ENCODE measurements at regions not wholly inside any gene's neighbourhood (a gene's known extent, or its start where the extent isn't known, plus 50 kb on each side); places are given as distances from the start of the nearest gene placed in this dataset.

DNA sequence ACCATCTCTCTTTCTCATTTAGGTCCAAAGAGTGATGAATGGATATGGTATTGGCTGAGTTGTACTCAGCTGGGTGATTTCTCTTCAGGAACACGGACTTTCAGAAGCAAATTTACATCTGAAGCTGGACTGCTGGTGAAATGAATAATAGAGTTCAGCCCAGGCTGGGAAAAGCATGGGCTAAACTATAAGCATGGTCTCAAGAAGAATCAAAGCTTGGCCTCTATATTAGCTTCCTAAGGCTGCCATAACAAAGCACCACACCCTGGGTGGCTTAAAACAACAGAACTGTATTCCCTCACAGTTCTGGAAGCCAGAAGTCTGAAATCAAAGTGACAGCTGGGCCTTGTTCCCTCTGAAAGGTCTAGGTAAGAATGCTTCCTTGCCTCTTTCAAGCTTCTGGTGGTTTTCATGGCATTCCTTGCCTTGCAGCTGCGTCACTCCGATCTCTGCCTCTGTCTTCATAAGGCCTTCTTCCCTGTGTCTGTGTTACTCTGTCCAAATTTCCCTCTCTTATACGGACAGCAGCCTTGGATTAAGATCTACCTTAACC is 89.8 kb upstream of the CES5A start:
- TF ChIP-seq NFIC (IDR thresholded peaks at IDR 0.05), result no peak
- TF ChIP-seq CEBPB (IDR thresholded peaks at IDR 0.05), result no peak
- no peak for TF ChIP-seq REST (IDR thresholded peaks at IDR 0.05; ENCODE audit: low read depth)
- TF ChIP-seq YY1 (IDR thresholded peaks at IDR 0.05; ENCODE audit: low read depth), result no peak
- TF ChIP-seq, protein P1, sequence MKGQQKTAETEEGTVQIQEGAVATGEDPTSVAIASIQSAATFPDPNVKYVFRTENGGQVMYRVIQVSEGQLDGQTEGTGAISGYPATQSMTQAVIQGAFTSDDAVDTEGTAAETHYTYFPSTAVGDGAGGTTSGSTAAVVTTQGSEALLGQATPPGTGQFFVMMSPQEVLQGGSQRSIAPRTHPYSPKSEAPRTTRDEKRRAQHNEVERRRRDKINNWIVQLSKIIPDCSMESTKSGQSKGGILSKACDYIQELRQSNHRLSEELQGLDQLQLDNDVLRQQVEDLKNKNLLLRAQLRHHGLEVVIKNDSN (IDR thresholded peaks at IDR 0.05), result no peak
- no peak for TF ChIP-seq EGR1 (IDR thresholded peaks at IDR 0.05)
- no peak for TF ChIP-seq TAF1 (IDR thresholded peaks at IDR 0.05; ENCODE audit: low read depth)
- no peak for TF ChIP-seq TCF12 (IDR thresholded peaks at IDR 0.05; ENCODE audit: low read depth)
- no peak for TF ChIP-seq RAD21 (IDR thresholded peaks at IDR 0.05; ENCODE audit: low read depth)
- TF ChIP-seq, protein P2, sequence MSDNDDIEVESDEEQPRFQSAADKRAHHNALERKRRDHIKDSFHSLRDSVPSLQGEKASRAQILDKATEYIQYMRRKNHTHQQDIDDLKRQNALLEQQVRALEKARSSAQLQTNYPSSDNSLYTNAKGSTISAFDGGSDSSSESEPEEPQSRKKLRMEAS (IDR thresholded peaks at IDR 0.05), result no peak
- no peak for TF ChIP-seq FOXM1 (IDR thresholded peaks at IDR 0.05; ENCODE audit: borderline replicate concordance, low read depth)
- no peak for TF ChIP-seq EP300 (IDR thresholded peaks at IDR 0.05; ENCODE audit: borderline replicate concordance)
- no peak for TF ChIP-seq TEAD4 (IDR thresholded peaks at IDR 0.05)
- no peak for TF ChIP-seq CREB1 (IDR thresholded peaks at IDR 0.05; ENCODE audit: low read depth)
- TF ChIP-seq ZBTB7A (IDR thresholded peaks at IDR 0.05; ENCODE audit: low read depth), result no peak

DNA sequence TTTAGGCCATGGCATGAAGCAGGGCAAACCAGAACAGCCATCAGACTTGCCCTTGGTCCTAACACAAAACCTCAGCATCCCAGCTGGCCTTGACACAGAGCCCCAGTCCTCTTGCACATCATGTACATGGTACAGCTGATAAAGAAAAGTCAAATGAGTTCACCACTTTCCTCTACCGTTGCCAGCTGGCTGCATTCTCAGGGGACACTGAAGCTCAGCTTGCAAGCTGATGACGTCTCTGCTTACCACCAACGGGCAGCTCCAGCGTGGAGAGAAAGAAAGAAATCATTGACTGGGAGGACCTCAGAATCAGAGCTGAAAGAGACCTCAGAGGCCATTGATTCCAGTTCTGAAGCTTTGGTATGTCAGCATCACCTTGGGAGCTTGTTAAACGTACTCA is 80.7 kb upstream of the CES5A start:
- TF ChIP-seq, protein P2 (IDR thresholded peaks at IDR 0.05), result no peak
- TF ChIP-seq CREB1 (IDR thresholded peaks at IDR 0.05; ENCODE audit: low read depth) (no peak), EGR1 (IDR thresholded peaks at IDR 0.05) (no peak), NFIC (IDR thresholded peaks at IDR 0.05) (no peak), REST (IDR thresholded peaks at IDR 0.05; ENCODE audit: low read depth) (no peak), TEAD4 (IDR thresholded peaks at IDR 0.05) (no peak), ZBTB7A (IDR thresholded peaks at IDR 0.05; ENCODE audit: low read depth) (no peak), YY1 (IDR thresholded peaks at IDR 0.05; ENCODE audit: low read depth) (no peak)

GRCh38 chr16:55955424-55955823 is 80.3 kb upstream of the CES5A start:
- TF ChIP-seq TCF12 (IDR thresholded peaks at IDR 0.05; ENCODE audit: low read depth) (no peak), EGR1 (IDR thresholded peaks at IDR 0.05) (no peak), RAD21 (IDR thresholded peaks at IDR 0.05; ENCODE audit: low read depth) (no peak), CEBPB (IDR thresholded peaks at IDR 0.05) (no peak), FOXM1 (IDR thresholded peaks at IDR 0.05; ENCODE audit: borderline replicate concordance, low read depth) (no peak), YY1 (IDR thresholded peaks at IDR 0.05; ENCODE audit: low read depth) (no peak), CREB1 (IDR thresholded peaks at IDR 0.05; ENCODE audit: low read depth) (no peak), TAF1 (IDR thresholded peaks at IDR 0.05; ENCODE audit: low read depth) (no peak), NFIC (IDR thresholded peaks at IDR 0.05) (no peak), TEAD4 (IDR thresholded peaks at IDR 0.05) (no peak), EP300 (IDR thresholded peaks at IDR 0.05; ENCODE audit: borderline replicate concordance) (no peak), REST (IDR thresholded peaks at IDR 0.05; ENCODE audit: low read depth) (no peak), ZBTB7A (IDR thresholded peaks at IDR 0.05; ENCODE audit: low read depth) (no peak)
- TF ChIP-seq, protein P2 (IDR thresholded peaks at IDR 0.05), result no peak
- TF ChIP-seq, protein P1 (IDR thresholded peaks at IDR 0.05), result no peak

GRCh38 chr16:55954906-55955305 is 79.7 kb upstream of the CES5A start:
- TF ChIP-seq EGR1 (IDR thresholded peaks at IDR 0.05) (no peak), NFIC (IDR thresholded peaks at IDR 0.05) (no peak), REST (IDR thresholded peaks at IDR 0.05; ENCODE audit: low read depth) (no peak), CREB1 (IDR thresholded peaks at IDR 0.05; ENCODE audit: low read depth) (no peak), CEBPB (IDR thresholded peaks at IDR 0.05) (no peak), TEAD4 (IDR thresholded peaks at IDR 0.05) (no peak), TCF12 (IDR thresholded peaks at IDR 0.05; ENCODE audit: low read depth) (no peak), EP300 (IDR thresholded peaks at IDR 0.05; ENCODE audit: borderline replicate concordance) (no peak), TAF1 (IDR thresholded peaks at IDR 0.05; ENCODE audit: low read depth) (no peak), RAD21 (IDR thresholded peaks at IDR 0.05; ENCODE audit: low read depth) (no peak), FOXM1 (IDR thresholded peaks at IDR 0.05; ENCODE audit: borderline replicate concordance, low read depth) (no peak), YY1 (IDR thresholded peaks at IDR 0.05; ENCODE audit: low read depth) (no peak)
- TF ChIP-seq, protein P2 (IDR thresholded peaks at IDR 0.05), result no peak
- TF ChIP-seq, protein P1 (IDR thresholded peaks at IDR 0.05), result no peak

All from Ishikawa (cell line).